ENCODE measurements at regions not wholly inside any gene's neighbourhood (a gene's known extent, or its start where the extent isn't known, plus 50 kb on each side); places are given as distances from the start of the nearest gene placed in this dataset.

- no peak for TF ChIP-seq CTCF (IDR thresholded peaks at IDR 0.05; ENCODE audit: insufficient read depth, low read length, poor library complexity, severe bottlenecking)
- no peak for TF ChIP-seq EZH2phosphoT487 (conservative IDR thresholded peaks at IDR 0.05; ENCODE audit: low read length)
- Histone ChIP-seq H3K9me2 (replicated peaks; ENCODE audit: insufficient read depth, low read length) (no peaks in the 10 kb centered on the region), H3K4me3 (ENCODE audit: insufficient read depth, low read length, poor library complexity, severe bottlenecking) (no peak overlapping the region), H3K27ac (ENCODE audit: low read depth, low read length) (no peak overlapping the region), H4K20me1 (ENCODE audit: low read depth, low read length) (no peaks in the 10 kb centered on the region), H3K36me3 (ENCODE audit: low read length) (no peaks in the 10 kb centered on the region), H3K4me2 (ENCODE audit: low read depth, low read length, poor library complexity, severe bottlenecking) (no peak overlapping the region), H3K9ac (ENCODE audit: low read length) (no peak overlapping the region), H3K79me2 (ENCODE audit: insufficient read depth, low read length) (no peaks in the 10 kb centered on the region), H3F3A (ENCODE audit: insufficient read depth) (no peaks in the 10 kb centered on the region), H3K9me3 (ENCODE audit: insufficient read depth, low read length) (no peaks in the 10 kb centered on the region), H2AFZ (ENCODE audit: low read depth, low read length, severe bottlenecking) (no peak overlapping the region), H3K27me3 (ENCODE audit: low read length) (no peaks in the 10 kb centered on the region)
Measured at GRCh38 chr3:72480366-72480765, 367.9 kb downstream of the SHQ1 start.

GRCh38 chr3:72479651-72480215 is 368.5 kb downstream of the SHQ1 start:
- Histone ChIP-seq H4K20me1 (ENCODE audit: low read depth, low read length) (no peaks in the 10 kb centered on the region), H3K4me3 (ENCODE audit: insufficient read depth, low read length, poor library complexity, severe bottlenecking) (no peak overlapping the region), H3K36me3 (ENCODE audit: low read length) (no peaks in the 10 kb centered on the region), H3K9me2 (replicated peaks; ENCODE audit: insufficient read depth, low read length) (no peaks in the 10 kb centered on the region), H3K9ac (ENCODE audit: low read length) (no peak overlapping the region), H2AFZ (ENCODE audit: low read depth, low read length, severe bottlenecking) (no peak overlapping the region), H3K4me2 (ENCODE audit: low read depth, low read length, poor library complexity, severe bottlenecking) (no peak overlapping the region), H3K9me3 (ENCODE audit: insufficient read depth, low read length) (no peaks in the 10 kb centered on the region), H3K27me3 (ENCODE audit: low read length) (no peaks in the 10 kb centered on the region), H3F3A (ENCODE audit: insufficient read depth) (no peaks in the 10 kb centered on the region), H3K79me2 (ENCODE audit: insufficient read depth, low read length) (no peaks in the 10 kb centered on the region), H3K27ac (ENCODE audit: low read depth, low read length) (no peak overlapping the region)
- TF ChIP-seq CTCF (IDR thresholded peaks at IDR 0.05; ENCODE audit: insufficient read depth, low read length, poor library complexity, severe bottlenecking): no peak
- no peak for TF ChIP-seq EZH2phosphoT487 (conservative IDR thresholded peaks at IDR 0.05; ENCODE audit: low read length)

- Histone ChIP-seq H3K4me3 (ENCODE audit: insufficient read depth, low read length, poor library complexity, severe bottlenecking) (no peak overlapping the region), H4K20me1 (ENCODE audit: low read depth, low read length) (no peaks in the 10 kb centered on the region), H3K4me2 (ENCODE audit: low read depth, low read length, poor library complexity, severe bottlenecking) (no peak overlapping the region), H3K9ac (ENCODE audit: low read length) (no peak overlapping the region), H3K9me2 (replicated peaks; ENCODE audit: insufficient read depth, low read length) (no peaks in the 10 kb centered on the region), H3K36me3 (ENCODE audit: low read length) (no peaks in the 10 kb centered on the region), H3K27ac (ENCODE audit: low read depth, low read length) (no peak overlapping the region), H3F3A (ENCODE audit: insufficient read depth) (no peaks in the 10 kb centered on the region), H3K79me2 (ENCODE audit: insufficient read depth, low read length) (no peaks in the 10 kb centered on the region), H2AFZ (ENCODE audit: low read depth, low read length, severe bottlenecking) (no peak overlapping the region), H3K9me3 (ENCODE audit: insufficient read depth, low read length) (no peaks in the 10 kb centered on the region), H3K27me3 (ENCODE audit: low read length) (no peaks in the 10 kb centered on the region)
- TF ChIP-seq EZH2phosphoT487 (conservative IDR thresholded peaks at IDR 0.05; ENCODE audit: low read length) (no peak), CTCF (IDR thresholded peaks at IDR 0.05; ENCODE audit: insufficient read depth, low read length, poor library complexity, severe bottlenecking) (no peak)
Measured at GRCh38 chr3:72476139-72476483, 372.1 kb downstream of the SHQ1 start.

Measured in SU-DHL-6 (cell line).